Gastrocnemius medialis (tissue), 4 donors: ENCODE measurements at regions not wholly inside any gene's neighbourhood (a gene's known extent, or its start where the extent isn't known, plus 50 kb on each side); places are given as distances from the start of the nearest gene placed in this dataset.
"Not testable (repeated sequence)": the region's sequence is repeated elsewhere in the genome, so short reads cannot be mapped to it uniquely, and the experiment has no call there.

Experiments
- POLR2A ChIP-seq, 2 donors: fragments of 450-650 bp; IDR thresholded peaks; one replicate each; pipeline ENCODE4 v1.6.1; 2017; ENCODE audit warnings: antibody characterized with exemption in 2 of 2, mild to moderate bottlenecking in 2 of 2, moderate library complexity in 2 of 2
- TF ChIP-seq, protein P1 (sequence below), 5 experiments: fragments of 450-650 bp in 3 of 5; fragments of 200-600 bp in 2 of 5; sonication (generic) in 2 of 5; IDR thresholded peaks in 4 of 5; conservative IDR thresholded peaks in 1 of 5; 1 replicate in 4 of 5; 2 replicates in 1 of 5; pipeline ENCODE4 v1.5.1; 2016 to 2019; ENCODE audit warnings: antibody characterized with exemption in 5 of 5, mild to moderate bottlenecking in 3 of 5, moderate library complexity in 3 of 5

GRCh38 chr13:68890101-68890500 lies 1217.5 kb upstream of the ATXN8OS start:
- TF ChIP-seq, protein P1, sequence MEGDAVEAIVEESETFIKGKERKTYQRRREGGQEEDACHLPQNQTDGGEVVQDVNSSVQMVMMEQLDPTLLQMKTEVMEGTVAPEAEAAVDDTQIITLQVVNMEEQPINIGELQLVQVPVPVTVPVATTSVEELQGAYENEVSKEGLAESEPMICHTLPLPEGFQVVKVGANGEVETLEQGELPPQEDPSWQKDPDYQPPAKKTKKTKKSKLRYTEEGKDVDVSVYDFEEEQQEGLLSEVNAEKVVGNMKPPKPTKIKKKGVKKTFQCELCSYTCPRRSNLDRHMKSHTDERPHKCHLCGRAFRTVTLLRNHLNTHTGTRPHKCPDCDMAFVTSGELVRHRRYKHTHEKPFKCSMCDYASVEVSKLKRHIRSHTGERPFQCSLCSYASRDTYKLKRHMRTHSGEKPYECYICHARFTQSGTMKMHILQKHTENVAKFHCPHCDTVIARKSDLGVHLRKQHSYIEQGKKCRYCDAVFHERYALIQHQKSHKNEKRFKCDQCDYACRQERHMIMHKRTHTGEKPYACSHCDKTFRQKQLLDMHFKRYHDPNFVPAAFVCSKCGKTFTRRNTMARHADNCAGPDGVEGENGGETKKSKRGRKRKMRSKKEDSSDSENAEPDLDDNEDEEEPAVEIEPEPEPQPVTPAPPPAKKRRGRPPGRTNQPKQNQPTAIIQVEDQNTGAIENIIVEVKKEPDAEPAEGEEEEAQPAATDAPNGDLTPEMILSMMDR (IDR thresholded peaks at IDR 0.05 in 4 of 5, conservative IDR thresholded peaks at IDR 0.05 in 1 of 5): not testable (repeated sequence)
- TF ChIP-seq POLR2A (IDR thresholded peaks at IDR 0.05): not testable (repeated sequence)
